ENCODE measurements at regions not wholly inside any gene's neighbourhood (a gene's known extent, or its start where the extent isn't known, plus 50 kb on each side); places are given as distances from the start of the nearest gene placed in this dataset.

DNA sequence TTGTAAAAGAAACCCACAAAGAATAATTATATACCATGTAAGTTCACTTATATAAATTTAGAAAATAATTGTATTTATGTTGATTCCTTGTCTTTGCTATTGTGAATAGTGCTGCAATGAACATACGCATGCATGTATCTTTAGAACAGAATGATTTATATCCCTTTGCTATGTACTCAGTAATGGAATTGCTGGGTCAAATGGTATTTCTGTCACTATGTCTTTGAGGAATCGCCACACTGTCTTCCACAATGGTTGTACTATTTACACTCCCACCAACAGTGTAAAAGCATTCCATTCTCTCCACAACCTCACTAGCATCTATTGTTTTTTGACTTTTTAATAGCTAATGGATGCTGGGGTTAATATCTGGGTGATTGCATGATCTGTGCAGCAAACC is 149.4 kb upstream of the CNTN3 start:
- TF ChIP-seq CTCF (IDR thresholded peaks at IDR 0.05) (no peak), POLR2AphosphoS5 (IDR thresholded peaks at IDR 0.05; ENCODE audit: insufficient read depth in 1 of 2, low read depth in 1 of 2) (no peak), POLR2A (IDR thresholded peaks at IDR 0.05) (no peak)
